Activated CD8-positive, alpha-beta memory T cell treated with anti-CD3 and anti-CD28 coated beads, Interleukin-2, amount 50 U/mL, for 4 hours (primary cell): ENCODE measurements at regions not wholly inside any gene's neighbourhood (a gene's known extent, or its start where the extent isn't known, plus 50 kb on each side); places are given as distances from the start of the nearest gene placed in this dataset.

Source experiments
- DNase-seq: peaks from one replicate; pipeline ENCODE4 v3.0.0-alpha.2; 2020

DNA sequence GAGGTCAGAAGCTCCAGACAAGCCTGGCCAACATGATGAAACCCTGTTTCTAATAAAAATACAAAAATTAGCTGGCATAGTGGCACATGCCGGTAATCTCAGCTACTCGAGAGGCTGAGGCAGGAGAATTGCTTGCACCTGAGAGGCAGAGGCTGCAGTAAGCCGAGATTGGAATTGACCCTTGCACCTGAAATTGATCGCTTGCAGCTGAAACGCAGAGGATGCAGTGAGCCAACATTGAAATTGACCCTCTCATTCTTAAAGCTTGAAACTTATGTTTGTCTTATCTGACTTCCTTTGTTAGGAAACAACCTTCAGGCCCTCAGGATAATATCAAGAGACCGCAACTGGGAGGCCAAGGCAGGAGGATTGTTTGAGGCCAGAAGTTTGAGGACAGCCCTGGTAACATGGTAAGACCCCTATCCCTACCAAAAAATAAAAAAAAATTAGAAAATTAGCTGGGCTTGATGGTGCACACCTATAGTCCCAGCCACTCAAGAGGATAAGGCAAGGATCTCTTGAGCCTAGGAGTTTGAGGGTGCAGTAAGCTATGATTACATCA lies 376.6 kb upstream of the XYLT1 start:
- no peak for DNase-seq

DNA sequence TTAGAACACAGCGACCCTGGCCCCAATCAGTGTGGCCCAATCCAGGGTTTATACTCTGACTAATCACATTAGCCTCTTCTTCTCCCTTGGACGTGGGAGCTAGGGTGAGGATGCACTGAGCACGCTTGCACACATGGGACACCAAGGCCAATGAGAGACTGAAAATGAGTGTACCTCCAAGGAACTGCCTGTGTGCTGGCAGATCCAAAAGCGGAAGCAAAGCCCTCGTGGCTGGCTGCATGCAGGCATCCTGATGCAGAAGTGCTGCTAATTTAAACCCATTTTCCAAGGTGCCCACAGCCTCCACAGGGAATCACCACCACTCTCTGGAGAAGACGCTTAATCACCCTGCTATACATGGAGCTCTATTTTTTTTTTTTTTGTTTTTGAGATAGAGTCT lies 375.3 kb upstream of the XYLT1 start:
- no peak for DNase-seq

DNA sequence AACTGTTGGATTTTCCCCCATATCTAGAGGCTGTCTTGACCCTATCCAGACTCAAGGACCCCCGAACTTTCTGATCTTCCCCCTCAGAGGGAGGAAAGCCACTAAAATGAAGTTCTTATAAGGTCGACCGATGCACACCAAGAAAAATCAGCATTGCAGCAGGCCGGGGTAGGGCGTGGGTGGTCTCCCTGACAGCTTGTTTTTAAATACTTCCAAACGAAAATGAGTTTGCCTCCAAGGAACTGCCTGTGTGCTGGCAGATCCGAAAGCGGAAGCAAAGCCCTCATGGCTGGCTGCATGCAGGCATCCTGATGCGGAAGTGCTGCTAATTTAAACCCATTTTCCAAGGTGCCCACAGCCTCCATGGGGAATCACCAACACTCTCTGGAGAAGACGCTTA lies 374.3 kb upstream of the XYLT1 start:
- DNase-seq: no peak

DNA sequence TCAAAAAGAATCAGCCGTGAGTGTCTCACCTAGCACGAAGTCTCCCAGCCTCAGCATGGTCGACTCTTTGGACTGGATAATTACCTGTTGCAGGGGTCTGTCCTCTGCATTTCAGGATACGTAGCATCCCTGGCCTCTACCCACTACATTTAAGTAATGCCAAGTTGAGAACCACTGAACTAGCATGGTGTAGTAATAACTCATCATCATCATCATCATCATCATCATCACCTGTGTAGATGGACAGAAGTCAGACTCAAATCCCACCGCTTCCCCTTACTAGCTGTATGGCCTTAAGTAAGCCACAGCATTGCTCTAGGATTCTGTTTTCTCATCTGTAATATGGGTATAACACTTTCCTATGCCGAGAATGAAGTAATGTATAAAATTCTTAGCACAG lies 373.1 kb upstream of the XYLT1 start:
- DNase-seq: no peak

DNA sequence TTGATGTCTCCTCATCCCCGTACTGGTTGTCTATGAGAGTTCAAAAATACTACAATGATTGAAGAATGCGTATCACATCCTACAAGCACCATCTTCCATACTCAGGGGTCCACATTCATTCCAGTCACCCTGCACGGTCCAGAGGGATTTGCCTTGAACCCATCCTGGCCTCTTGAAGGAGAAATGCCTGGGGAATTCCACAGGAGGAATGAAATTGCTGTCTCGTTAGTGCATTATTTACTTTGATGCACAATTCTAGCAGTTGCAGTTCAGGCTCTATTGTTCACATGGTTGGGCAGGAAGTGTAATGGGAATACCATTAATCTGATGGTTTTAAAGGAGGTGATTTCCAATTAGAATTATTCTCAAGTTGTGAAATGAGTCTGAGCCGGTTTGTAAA lies 369.1 kb upstream of the XYLT1 start:
- no peak for DNase-seq

DNA sequence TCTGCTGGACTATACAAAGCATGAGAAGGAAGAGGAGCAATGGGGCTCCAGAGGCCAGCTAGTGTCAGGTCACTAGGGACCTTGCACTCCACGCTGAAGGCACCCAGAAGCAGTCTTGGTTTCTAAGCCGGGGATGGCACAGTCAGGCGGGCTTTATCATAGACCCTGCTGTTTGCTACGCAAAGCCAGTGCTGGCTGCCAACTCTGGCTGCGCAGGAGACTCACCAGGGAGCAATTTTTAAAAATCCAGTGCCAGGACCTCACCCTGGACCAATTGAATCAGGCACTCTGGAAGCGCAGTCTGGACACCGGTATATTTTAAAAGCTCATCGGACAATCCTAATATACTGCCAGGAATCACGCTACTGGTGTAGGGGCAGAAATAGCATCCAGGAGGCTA lies 368.5 kb upstream of the XYLT1 start:
- no peak for DNase-seq

DNA sequence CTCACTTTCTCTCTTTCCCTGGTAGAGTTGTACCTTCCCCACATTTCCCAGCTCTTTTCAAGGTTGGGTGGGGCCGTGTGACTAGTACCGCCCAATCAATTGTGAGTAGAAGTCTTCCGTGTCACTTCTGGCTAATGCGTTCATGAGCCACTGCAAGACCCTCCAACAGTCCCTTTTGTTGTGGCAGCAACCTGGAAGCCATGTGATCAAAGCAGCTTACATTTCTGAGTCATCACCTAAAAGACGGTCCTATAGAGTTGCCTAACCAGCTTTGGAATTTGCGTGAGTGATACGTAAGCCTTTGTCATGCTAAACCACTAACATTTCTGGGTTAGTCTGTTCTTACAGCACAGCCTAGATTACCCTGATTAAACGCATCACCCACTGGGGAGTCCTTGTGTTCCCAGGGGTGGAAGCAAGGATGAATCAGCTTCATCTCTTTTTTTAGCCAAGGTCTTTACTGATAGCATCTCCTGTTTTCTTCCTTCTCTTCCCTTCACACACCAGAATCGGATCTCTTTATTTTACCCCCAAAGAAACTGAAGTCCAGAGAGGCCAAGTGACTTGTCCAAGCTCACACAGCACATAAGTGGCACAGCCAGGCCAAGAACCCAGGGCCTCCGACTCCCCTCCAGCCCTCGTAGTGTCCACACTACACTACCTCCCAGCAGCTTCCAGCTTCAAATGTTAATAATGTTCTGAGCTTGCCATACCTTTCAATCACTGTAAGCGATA lies 366.3 kb upstream of the XYLT1 start:
- DNase-seq: no peak

DNA sequence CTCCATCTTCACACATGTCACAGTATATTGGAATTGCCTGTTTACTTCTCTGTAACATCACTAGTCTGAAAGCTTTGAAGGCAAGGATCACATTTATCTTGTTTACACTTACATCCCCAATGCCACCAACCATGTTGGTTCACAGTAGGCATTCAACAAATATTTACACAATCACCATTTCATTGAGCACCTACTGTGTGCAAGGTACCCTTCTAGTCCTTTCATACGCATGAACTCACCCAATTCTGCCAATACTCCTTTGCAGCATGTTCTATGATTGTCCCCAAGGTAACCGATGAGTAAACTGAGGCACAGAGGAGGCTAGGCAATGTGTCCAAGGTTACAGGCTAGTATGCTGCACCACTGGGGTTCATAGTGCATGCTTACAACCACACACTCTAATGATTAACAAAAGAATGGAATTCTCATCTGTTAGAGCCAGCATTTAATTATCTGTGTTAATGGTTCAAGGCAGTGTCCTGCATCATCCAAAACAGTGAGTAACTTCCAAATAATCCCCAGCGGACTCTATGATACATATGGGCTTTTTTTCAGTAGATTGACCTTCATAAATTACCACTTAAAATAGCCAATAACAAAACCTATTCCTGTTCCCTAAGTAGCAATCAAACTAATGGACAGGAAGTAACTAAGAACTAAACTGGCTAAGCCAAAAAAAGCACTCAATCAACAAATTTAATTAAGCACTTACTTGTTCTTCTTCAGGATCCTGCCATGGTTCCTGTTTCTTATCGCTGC lies 364.5 kb upstream of the XYLT1 start:
- no peak for DNase-seq

DNA sequence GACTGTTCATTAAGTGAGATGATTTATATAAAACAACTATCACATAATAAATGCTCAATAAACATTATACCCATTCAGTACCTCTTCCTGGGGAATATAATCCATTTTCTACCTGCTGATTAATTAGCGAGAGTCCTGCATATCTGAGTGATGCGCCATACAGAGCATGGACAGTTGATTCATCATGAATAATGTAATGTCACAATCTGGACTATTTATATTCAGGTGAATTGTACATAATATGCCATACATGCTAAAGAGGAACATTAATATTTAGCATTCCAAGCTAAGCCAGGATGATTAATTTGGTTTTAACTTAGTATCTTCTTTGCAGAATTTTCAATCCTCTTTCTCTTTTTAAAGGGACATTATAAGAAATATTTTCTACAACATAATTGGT lies 362.0 kb upstream of the XYLT1 start:
- DNase-seq: no peak

DNA sequence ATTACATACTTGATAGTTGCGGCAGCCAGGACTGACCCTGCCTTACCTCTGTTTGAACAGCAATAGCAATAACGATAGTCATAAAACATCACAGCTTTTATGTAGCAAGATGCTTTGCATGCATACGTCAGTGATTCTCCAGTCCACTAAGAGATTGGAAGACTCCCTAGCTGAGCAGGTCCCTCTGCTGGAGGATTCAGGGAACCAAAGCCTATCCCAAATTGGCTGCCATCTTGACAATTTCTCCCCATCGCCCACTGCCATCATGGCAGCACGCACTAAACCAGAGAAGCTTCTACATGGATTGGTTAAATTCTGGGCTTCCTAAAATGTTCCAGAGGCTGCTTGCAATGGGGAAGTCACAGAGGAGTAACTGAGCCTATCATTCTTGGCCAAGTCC lies 360.6 kb upstream of the XYLT1 start:
- DNase-seq: no peak

DNA sequence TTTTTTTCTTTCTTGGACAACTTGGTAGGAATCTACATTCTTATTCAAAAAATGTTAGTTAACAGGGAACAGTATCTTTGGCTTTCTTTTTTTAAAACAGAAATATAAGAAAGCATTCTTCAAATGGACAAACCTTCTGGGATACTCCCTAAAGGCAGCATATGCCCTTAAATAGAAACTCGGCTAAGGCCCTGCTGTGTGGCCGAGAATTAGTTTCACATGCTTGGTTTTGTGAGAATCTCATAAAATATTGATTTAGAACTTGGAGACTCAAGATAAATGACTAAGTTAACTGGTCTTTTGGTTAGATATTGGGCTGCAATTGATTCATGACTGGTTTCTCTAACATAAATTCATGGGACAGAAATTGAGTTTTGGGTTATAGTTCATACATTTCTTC lies 359.9 kb upstream of the XYLT1 start:
- DNase-seq: no peak

DNA sequence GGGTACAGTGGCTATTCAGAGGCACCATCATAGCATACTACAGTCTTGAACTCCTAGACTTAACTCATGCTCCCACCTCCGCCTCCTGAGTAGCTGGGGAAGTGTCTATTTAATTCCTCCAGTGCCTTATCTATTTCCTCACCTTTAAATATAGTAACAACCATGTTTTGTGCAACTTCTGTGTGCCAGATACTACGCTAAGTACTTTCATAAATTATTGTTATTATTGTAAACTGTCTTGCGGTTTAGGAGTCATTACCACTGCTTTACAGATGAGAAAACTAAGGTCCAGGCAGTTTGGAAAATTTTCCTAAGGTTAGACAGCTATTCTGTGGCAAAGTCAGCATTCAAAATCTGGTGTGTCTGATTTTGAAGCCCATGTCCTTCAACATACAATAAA lies 359.1 kb upstream of the XYLT1 start:
- no peak for DNase-seq

DNA sequence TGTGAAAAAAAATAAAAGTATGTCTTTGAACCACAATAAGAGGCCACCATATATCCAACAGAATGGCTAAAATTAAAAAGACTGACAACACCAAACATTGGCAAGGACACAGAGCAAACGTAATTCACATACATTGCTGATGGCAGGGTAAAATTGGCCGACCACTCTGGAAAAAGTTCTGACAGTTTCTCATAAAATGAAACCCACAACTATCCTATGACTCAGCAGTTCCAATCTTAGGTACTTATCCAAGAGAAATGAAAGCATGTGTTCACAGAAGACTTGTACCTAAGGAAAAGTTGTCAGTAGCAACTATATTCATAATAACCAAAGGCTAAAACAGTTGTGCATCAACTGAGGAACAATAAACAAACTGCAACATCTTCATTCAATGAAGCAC lies 357.3 kb upstream of the XYLT1 start:
- DNase-seq: no peak

DNA sequence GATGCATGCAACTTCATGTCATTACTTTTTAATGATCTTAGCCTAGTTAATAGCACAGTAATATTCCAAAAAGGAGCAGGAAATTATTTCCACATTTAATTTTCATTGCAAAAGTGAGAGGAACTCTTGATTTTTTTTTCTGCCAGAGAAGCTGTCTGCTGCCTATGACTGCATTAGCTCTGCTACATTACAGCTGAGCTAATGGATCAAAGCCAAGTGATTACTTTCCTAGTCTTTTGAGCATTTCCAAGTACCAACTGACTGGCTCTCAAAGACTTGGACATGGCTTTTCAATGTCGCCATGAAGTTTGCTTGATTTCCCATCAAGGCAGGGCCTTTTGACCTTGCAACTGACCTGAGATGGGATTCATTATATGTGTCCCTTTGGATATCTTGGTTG lies 356.6 kb upstream of the XYLT1 start:
- no peak for DNase-seq

DNA sequence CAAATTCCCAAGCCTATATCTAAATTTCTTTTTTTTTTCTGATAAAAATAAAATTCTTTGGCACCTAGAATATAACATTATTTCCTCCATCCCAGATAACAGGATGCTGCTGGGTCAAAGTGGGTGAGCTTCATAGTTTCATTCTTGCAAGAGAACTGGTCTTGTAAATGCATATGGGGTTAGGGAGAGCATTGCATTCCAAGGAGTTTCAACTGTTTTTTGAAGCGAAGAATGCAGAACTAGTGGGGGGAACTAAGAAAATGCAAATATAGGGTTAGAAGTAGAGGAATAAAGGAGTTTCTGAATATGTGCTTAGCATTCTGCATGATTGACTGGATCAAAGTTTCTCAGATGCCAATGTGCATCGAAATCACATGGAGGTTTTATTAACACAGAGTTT lies 347.2 kb upstream of the XYLT1 start:
- DNase-seq: no peak

DNA sequence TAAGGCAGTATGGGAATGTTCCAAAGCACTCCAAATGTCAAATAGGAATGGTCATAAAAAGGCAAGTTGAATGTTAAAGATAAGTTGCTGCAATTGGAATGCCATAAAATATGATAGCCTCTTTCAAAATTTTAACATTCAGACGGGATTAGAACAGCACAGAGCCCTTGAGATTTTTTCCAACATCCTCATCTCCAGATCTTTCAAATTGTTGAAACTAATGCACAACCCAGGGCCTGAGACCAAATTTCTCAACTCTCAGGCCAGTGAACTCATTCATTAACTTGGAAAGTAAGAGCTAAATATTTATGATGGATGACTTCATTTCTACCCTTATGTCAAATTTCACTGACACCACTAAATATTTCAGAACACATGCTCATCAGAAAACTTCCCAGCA lies 346.5 kb upstream of the XYLT1 start:
- no peak for DNase-seq

DNA sequence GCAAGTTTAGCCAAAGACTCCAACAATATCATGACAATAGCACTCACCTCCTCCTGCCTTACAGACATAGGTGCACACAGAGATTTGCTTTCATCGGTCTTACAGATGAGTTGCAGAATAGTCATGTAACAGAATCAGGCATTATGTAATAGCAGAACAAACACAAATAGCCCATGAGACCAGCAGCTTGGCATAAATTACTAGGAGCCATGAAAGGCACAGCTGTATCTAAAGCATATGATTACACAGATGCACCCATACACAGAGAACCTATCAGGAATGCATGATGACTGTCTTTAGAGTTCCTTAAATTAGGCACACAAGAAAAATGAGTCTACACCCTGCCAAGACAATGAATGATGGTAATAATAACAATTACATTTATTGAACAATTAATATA lies 342.0 kb upstream of the XYLT1 start:
- no peak for DNase-seq

DNA sequence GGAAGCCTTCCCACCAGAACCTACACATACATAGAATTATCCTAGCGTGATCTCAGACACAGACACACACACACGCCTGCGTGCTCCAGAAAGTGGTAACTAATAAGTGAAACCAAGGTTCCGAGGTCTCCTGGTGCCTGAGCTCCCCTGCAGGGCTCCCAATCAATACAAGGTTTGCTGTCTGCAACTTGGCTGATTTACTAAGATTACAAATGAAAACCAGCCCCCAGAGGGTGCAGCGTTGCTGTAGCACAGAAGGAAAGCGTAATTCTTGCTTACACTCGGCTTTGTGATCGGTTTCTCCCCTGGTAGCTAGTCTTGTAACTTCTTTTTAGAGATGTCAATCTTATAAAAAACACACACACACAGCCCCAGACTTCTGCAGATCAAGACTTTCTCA lies 334.1 kb upstream of the XYLT1 start:
- no peak for DNase-seq

DNA sequence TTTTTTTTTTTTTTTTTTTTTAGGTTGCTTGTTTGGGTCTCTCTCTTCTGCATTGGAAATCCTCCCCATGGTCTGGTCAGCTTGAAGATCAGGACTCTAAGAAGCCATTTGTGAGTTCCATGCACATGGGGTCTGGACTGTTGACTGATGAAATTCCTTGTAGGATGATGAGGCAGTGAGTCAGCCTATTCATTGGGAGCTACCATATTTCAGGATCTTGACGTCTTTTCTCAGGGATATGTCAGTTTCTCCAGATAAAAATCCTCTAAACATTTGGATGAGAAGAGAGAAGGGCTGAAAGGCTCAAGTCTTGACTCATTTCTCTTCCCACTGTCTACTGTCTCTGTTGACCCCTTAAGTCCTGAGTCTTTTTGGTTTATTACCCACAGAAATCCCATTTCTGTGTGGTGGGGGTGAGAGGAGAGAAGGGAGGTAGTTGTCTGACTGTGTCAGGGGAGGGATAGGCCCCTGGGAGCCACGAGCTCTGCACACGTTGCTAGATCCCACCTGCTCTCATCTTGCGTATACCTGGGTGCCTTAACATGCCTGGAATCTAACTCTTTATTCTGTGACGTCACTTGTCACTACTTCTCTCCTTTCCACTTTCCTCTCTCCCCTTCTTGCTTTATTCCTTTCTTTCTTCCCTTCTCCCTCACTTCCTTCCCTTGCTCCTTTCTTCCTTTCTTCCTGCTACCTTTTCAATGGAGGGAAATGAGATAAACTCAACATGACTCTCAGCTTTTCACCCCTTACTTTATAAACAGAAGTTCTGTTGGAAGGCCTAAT lies 333.1 kb upstream of the XYLT1 start:
- DNase-seq: no peak

DNA sequence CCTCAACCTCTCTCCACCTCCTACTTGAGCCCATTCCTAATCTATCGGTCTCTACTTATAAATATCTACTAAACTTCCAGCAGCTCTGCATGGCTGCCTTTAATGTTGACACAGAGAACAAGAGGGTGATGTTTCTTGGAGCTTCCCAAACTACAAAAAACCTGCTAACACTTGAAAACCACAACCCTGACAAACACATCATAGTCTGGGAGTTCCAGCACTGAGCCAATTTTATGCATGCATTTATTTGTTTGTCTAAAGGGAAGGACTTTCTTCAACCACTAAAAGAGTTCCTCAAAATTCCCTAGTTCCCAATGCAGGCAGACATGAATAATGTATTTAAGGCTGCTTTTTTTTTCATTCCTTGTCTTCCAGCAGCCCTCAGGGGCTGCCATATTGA lies 331.8 kb upstream of the XYLT1 start:
- DNase-seq: no peak

DNA sequence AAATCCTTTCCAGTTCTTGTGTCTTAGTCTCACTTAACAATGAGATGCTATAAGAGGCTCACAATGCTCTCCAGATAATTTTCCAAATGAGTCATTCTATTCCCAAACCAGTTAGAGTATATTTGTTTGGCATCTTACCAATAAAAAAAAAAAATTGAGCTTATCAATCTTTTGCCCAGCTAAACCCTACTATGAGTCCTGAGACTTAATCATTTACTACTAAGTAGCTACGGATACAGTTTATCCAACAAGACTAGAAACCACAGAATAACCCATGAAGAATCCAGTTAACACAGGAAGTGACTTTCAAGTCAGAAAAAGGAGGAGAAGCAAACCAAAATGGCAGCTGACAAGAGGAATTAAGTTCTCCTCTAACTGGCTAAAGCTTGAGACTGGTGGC lies 330.3 kb upstream of the XYLT1 start:
- no peak for DNase-seq

DNA sequence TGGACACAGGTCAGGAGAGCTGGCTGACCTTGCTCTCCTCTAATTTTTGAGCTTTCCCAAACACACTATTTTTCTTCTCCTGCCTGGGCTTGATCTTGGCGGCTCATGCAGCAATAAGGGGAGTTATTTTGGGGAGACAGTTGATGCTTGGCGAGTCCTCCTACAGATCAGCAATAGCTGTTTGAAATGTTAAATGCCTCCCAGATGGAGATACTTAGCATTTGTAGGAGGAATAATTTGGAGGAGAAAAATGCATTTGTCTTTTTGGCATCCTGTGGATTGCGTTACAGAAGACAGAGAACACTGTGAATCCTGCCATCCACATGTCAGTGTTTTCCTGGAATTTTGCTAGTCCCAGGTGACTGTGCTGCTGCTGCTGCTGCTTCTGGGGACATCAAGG lies 328.0 kb upstream of the XYLT1 start:
- no peak for DNase-seq

DNA sequence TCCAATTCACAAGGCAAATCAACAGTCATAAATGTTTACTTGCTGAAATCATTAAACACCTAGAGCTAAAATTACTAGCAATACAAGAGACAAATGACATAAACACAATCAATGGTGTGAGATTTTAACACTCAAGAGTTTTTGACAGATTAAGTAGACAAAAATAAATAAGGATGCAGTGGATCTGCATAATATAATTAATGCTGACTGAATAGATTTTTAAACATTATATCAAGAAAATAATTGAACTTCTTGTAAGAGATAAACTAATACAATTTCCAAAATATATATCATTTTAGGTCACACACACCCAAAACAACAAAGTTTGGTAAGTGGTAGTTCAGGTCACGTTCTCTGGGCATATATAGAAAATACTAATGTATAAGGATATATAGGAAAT lies 322.6 kb upstream of the XYLT1 start:
- no peak for DNase-seq

DNA sequence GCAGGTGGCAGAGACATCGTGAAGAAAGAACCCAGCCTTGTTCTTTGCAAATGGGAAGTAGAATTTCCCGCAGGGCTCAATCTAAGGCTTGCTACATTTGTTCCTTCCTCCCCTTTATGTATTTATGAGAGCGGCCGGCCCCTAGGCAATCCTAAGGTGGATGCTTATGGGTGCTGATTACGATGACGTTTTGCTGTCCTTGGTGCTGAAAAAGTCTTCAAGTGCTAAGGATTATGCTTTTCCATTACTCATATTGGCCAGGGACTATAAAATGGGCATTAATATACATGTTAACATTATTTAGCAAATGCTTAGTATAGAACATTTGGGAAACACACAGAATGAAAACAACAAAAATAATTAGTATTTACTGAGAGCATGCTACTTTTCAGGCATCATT lies 313.3 kb upstream of the XYLT1 start:
- no peak for DNase-seq
